NT2/D1 (cell line): ENCODE measurements at regions not wholly inside any gene's neighbourhood (a gene's known extent, or its start where the extent isn't known, plus 50 kb on each side); places are given as distances from the start of the nearest gene placed in this dataset.

Source experiments
- DNase-seq: peaks from one replicate; pipeline ENCODE4 v3.0.0-alpha.2; 2011; ENCODE audit warnings: low read depth, low spot score
- H3K27me3 ChIP-seq: 2 replicates; pipeline ENCODE4 v1.6.0; 2011; ENCODE audit warnings: mild to moderate bottlenecking; ENCODE audit not compliant: insufficient read length, insufficient read depth
- H3K36me3 ChIP-seq: 2 replicates; pipeline ENCODE4 v1.6.1; 2011; ENCODE audit warnings: mild to moderate bottlenecking, low read length, mixed read lengths; ENCODE audit not compliant: insufficient read depth, insufficient read length
- H3K4me1 ChIP-seq: 2 replicates; pipeline ENCODE4 v1.5.1; 2011; ENCODE audit not compliant: insufficient read depth, insufficient read length
- H3K4me3 ChIP-seq: 2 replicates; pipeline ENCODE4 v1.5.1; 2011; ENCODE audit warnings: low read depth; ENCODE audit not compliant: insufficient read length
- H3K9ac ChIP-seq: 2 replicates; pipeline ENCODE4 v1.6.0; 2011; ENCODE audit warnings: low read depth; ENCODE audit not compliant: insufficient read length
- H3K9me3 ChIP-seq: 2 replicates; pipeline ENCODE4 v1.5.1; 2011; ENCODE audit warnings: mild to moderate bottlenecking, low read length; ENCODE audit not compliant: insufficient read depth
- SUZ12 ChIP-seq: IDR thresholded peaks from 2 replicates; pipeline ENCODE4 v1.6.1; 2011; ENCODE audit not compliant: insufficient read length, insufficient read depth; ENCODE audit errors: extremely low read depth
- YY1 ChIP-seq: IDR thresholded peaks from 2 replicates; pipeline ENCODE4 v1.6.1; 2011; ENCODE audit not compliant: insufficient read length, insufficient read depth
- ZNF274 ChIP-seq: IDR thresholded peaks from 2 replicates; pipeline ENCODE4 v1.6.1; 2011; ENCODE audit warnings: mild to moderate bottlenecking, low read depth, low read length

DNA sequence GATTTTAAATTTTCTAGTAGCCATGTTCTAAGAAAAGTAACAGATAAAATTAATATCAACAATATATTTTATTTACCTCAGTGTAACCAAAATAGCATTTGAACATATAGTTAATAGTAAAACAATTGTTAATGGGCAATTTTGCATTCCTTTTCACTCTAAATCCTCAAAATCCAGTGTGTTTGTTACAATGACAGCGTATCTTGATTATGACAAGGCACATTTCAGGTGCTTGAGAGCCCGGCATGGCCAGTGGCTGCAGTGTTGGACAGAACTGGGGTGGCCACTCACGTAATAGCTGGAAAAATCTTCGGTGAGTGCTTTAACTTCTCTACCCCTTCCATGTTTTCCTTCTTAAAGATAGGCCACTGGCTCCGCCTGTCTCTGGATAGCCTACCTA is 248.0 kb upstream of the RREB1 start:
- no peaks in the 10 kb centered on the region for H3K36me3 ChIP-seq

DNA sequence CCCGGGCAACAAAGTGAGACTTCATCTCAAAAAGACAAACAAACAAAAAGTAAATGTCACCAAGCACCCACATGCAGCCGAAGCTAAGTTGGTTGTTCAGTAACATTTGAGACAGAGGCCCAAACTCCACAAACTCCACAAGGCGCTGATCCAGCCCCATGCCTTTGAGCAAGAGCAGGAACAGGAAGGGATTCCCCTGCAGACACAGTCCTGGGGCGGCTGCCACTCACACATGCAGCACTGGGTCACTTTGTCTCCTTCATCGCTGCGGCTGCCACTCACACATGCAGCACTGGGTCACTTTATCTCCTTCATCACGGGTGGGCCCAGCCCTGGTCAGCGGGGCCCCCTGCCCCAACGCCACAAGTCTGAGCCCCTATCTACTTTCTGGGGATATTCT is 246.9 kb upstream of the RREB1 start:
- no peak for DNase-seq
- Histone ChIP-seq H3K27me3 (no peaks in the 10 kb centered on the region), H3K4me1 (peaks cover 7% of the 10 kb centered on the region), H3K9ac (no peak overlapping the region), H3K4me3 (no peak overlapping the region), H3K36me3 (no peaks in the 10 kb centered on the region), H3K9me3 (no peaks in the 10 kb centered on the region)
- TF ChIP-seq YY1: no peak
- TF ChIP-seq SUZ12: no peak
- no peak for TF ChIP-seq ZNF274

More for the DNA sequence above, 248.0 kb upstream of the RREB1 start:
- Histone ChIP-seq H3K4me3 (no peak overlapping the region), H3K4me1 (peaks cover 7% of the 10 kb centered on the region), H3K9ac (no peak overlapping the region), H3K27me3 (no peaks in the 10 kb centered on the region), H3K9me3 (no peaks in the 10 kb centered on the region)
- DNase-seq: no peak
- TF ChIP-seq YY1 (no peak), SUZ12 (no peak), ZNF274 (no peak)

DNA sequence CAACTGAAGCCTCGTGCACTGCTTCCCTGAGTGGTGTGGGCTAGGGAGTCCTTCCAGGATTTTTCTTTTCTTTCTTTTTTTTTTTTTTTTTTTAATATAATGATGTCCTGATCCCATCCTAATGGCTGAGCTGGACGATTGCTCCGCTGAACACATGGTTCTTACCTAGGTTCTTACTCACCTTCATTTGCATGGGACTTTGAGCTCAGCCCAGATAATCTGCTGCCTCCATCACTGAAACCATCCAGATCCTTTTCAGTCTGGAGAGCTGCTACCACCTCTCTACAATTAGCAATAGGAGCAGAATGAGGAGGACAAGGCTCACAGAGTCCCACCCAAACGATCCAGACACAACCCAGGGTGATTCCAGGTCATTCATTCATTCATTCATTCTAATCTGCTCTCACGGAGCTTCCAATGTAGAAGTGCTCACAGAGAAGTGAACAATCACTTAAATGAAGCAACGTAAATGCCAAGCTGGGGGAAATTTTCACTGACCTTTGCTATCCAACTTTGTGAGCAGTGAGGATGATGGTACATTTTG is 246.3 kb upstream of the RREB1 start:
- peaks cover 5% of the 10 kb centered on the region for H3K4me1 ChIP-seq
- no peak for TF ChIP-seq YY1
- no peak for TF ChIP-seq SUZ12
- TF ChIP-seq ZNF274: no peak
- H3K4me3 ChIP-seq: no peak overlapping the region
- no peaks in the 10 kb centered on the region for H3K27me3 ChIP-seq
- no peaks in the 10 kb centered on the region for H3K9me3 ChIP-seq
- H3K9ac ChIP-seq: no peak overlapping the region
- no peak for DNase-seq
- no peaks in the 10 kb centered on the region for H3K36me3 ChIP-seq

DNA sequence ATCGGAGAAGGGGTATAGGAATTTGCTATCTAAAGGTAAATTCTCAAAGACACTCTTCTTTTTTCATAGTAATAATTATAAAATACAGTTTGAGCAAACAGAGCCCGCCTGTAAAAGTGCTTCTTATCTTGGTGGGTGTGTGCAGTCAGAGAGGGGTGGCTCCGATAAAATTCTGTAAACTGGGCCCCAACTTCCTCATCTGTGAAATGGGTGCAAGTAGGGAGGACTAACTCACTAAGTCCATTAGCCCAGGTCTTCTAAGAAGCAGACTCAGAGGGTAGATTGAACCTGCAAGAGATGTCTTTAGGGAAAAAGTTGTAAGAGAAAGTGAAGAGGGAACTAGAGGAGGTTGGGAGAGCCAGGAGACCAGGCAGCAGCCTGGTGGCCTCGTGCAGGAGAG is 245.8 kb upstream of the RREB1 start:
- no peaks in the 10 kb centered on the region for H3K27me3 ChIP-seq
- no peak for DNase-seq
- no peaks in the 10 kb centered on the region for H3K9me3 ChIP-seq
- peaks cover 3% of the 10 kb centered on the region for H3K4me1 ChIP-seq
- no peak overlapping the region for H3K4me3 ChIP-seq
- no peak for TF ChIP-seq SUZ12
- no peak for TF ChIP-seq ZNF274
- no peak for TF ChIP-seq YY1
- no peak overlapping the region for H3K9ac ChIP-seq
- no peaks in the 10 kb centered on the region for H3K36me3 ChIP-seq

DNA sequence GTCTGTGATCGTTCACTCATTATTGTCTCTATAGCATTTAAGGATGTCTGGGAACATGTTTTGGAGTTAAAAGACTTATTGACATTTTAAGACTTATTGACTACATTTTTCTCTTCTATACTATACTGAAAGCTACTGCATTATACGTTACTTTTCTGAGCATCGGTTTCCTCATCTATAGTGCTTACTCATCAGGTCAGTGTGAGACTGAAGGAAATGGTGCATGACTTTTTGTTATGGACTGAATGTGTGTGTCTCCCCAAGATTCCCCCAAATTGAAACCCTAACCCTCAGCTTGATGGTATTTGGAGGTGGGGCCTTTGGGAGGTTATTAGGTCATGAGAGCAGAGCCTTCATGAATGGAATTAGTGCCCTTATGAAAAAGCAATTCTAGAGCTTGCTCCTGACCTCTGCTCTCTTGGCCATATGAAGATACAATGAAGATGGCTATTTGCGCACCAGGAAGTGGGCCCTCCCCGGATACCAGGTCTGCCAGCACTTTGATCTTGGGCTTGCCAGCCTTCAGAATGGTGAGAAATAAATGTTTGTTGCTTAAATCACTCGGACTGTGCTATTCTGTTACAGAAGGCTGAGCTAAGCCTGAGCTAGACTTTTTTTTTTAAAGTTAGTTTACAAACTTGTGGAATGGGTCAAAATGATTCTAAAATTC is 243.7 kb upstream of the RREB1 start:
- H3K4me3 ChIP-seq: no peak overlapping the region
- TF ChIP-seq SUZ12: no peak
- TF ChIP-seq ZNF274: no peak
- H3K9ac ChIP-seq: no peak overlapping the region
- no peaks in the 10 kb centered on the region for H3K9me3 ChIP-seq
- no peaks in the 10 kb centered on the region for H3K27me3 ChIP-seq
- H3K36me3 ChIP-seq: no peaks in the 10 kb centered on the region
- H3K4me1 ChIP-seq: peaks cover 3% of the 10 kb centered on the region
- DNase-seq: no peak

DNA sequence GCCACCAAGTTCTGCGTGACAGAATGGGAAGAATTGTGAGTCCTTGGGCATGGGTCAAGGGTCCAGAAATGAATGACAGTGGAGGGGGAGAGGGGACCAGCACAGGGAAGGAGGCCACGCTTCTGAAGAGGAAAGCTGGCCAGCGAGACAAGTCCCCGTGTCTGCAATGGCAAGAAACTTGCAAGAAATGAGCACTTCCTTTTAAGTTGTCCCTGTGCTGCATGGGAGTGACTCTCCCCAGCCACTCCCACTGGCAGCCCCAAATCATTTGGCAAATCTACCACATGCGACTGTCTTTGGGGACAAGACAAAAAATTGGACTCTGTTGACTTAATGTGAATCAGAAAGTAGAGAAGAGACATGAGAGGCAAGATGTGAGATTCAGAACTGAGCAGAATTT is 242.2 kb upstream of the RREB1 start:
- Histone ChIP-seq H3K4me1 (peaks cover 3% of the 10 kb centered on the region), H3K9ac (no peak overlapping the region), H3K36me3 (no peaks in the 10 kb centered on the region), H3K9me3 (peaks cover 3% of the 10 kb centered on the region; the same call in 1 of the 2 replicates), H3K27me3 (no peaks in the 10 kb centered on the region), H3K4me3 (no peak overlapping the region)
- DNase-seq: no peak
- TF ChIP-seq ZNF274 (no peak), SUZ12 (no peak), YY1 (no peak)

DNA sequence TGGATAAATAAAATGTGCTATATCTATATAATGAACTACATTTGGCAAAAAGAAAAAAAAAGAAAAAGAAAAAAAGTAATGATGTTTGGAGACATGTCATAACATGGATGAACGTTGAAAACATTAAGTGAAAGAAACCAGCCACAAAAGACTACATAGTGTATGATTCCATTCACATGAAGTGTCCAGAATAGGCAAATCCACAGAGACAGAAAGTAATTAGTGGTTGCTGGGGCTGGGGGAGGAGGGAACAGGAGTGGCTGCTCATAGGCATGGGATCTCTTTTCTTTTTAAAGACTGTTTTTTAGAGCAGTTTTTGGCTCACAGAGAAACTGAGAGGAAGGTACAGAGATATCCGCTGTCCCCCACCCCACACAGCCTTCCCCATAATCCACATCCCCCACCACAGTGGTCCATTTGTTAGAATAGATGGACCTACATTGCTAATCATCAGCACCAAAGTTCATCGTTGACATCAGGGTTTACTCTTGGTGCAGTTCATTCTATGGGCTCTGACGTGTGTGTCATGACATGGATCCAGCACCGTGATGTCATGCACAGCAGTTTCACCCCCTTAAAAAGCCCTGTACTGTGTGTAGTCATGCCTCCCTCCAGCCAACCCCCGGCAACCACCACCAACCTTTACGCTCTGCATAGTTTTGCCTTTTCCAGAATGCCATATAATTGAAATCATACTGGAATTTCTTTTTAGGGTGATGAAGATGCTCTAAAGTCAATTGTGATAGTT is 240.9 kb upstream of the RREB1 start:
- no peak for DNase-seq
- Histone ChIP-seq H3K9me3 (peaks cover 3% of the 10 kb centered on the region; the same call in 1 of the 2 replicates), H3K4me1 (no peaks in the 10 kb centered on the region), H3K27me3 (no peaks in the 10 kb centered on the region), H3K36me3 (no peaks in the 10 kb centered on the region), H3K9ac (no peak overlapping the region), H3K4me3 (no peak overlapping the region)
- no peak for TF ChIP-seq ZNF274
